ENCODE measurements at regions not wholly inside any gene's neighbourhood (a gene's known extent, or its start where the extent isn't known, plus 50 kb on each side); places are given as distances from the start of the nearest gene placed in this dataset.

DNA sequence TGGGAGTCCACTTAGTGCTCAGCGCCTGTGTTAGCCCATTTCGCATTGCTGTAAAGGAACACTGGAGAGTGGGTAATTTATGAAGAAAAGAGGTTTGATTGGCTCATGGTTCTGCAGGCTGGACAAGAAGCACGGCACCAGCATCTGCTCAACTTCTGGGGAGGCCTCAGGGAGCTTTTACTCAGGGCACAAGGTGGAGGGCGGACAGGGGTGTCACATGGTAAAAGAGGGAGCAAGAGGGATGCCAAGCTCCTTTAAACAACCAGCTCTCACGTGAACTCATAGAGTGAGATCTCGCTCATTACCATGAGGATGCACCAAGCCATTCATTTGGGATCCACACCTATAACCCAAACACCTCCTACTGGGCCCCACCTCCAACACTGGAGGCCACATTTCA, 181.4 kb upstream of the TLE3 start:
- H3K27me3 ChIP-seq: no peaks in the 10 kb centered on the region
- TF ChIP-seq, protein P1, sequence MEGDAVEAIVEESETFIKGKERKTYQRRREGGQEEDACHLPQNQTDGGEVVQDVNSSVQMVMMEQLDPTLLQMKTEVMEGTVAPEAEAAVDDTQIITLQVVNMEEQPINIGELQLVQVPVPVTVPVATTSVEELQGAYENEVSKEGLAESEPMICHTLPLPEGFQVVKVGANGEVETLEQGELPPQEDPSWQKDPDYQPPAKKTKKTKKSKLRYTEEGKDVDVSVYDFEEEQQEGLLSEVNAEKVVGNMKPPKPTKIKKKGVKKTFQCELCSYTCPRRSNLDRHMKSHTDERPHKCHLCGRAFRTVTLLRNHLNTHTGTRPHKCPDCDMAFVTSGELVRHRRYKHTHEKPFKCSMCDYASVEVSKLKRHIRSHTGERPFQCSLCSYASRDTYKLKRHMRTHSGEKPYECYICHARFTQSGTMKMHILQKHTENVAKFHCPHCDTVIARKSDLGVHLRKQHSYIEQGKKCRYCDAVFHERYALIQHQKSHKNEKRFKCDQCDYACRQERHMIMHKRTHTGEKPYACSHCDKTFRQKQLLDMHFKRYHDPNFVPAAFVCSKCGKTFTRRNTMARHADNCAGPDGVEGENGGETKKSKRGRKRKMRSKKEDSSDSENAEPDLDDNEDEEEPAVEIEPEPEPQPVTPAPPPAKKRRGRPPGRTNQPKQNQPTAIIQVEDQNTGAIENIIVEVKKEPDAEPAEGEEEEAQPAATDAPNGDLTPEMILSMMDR (IDR thresholded peaks at IDR 0.05): no peak
- TF ChIP-seq POLR2A (IDR thresholded peaks at IDR 0.05): no peak
- TF ChIP-seq EP300 (IDR thresholded peaks at IDR 0.05): no peak
- WGBS, 3 donors: 80 to 84% (median 83%) methylated on average over 6 of the region's 6 CpGs
- H3K36me3 ChIP-seq: no peaks in the 10 kb centered on the region
- H3K27ac ChIP-seq: no peak overlapping the region
- intact Hi-C loops (cut with DNase I): no loop called here
- no peak overlapping the region for H3K4me3 ChIP-seq
- no peaks in the 10 kb centered on the region for H3K9me3 ChIP-seq
- H3K4me1 ChIP-seq (ENCODE audit: insufficient read depth): no peaks in the 10 kb centered on the region
- peak in 1 of 5 donors; percentile 4 for DNase-seq

DNA sequence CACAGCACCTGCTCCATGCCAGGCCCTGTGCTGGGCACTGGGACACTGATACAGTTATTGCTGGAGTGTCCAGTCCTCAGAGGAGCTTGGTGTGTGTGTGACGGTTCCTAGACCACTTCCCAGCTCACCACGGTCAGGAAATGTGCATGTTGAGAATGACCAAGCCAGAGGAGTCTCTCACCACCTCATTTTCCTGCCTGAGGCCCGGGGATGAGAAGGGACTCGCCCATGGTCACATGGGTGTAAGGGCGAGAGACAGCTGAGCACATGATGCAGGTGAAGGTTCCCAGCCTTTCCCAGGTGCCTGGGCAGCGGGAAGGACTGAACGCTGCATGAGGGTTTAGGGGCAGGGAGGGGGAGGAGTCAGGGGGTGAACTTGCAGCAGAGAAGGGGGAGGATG, 180.9 kb upstream of the TLE3 start:
- Histone ChIP-seq H3K4me3 (no peak overlapping the region), H3K27me3 (no peaks in the 10 kb centered on the region), H3K27ac (no peak overlapping the region), H3K9me3 (no peaks in the 10 kb centered on the region), H3K4me1 (ENCODE audit: insufficient read depth) (no peaks in the 10 kb centered on the region), H3K36me3 (no peaks in the 10 kb centered on the region)
- peak in 1 of 5 donors; percentile 8 for DNase-seq
- WGBS, 3 donors: 86 to 88% (median 87%) methylated on average over 7 of the region's 7 CpGs
- intact Hi-C loops (cut with DNase I): no loop called here
- TF ChIP-seq POLR2A (IDR thresholded peaks at IDR 0.05) (no peak), EP300 (IDR thresholded peaks at IDR 0.05) (no peak)
- TF ChIP-seq, protein P1 (IDR thresholded peaks at IDR 0.05): no peak

DNA sequence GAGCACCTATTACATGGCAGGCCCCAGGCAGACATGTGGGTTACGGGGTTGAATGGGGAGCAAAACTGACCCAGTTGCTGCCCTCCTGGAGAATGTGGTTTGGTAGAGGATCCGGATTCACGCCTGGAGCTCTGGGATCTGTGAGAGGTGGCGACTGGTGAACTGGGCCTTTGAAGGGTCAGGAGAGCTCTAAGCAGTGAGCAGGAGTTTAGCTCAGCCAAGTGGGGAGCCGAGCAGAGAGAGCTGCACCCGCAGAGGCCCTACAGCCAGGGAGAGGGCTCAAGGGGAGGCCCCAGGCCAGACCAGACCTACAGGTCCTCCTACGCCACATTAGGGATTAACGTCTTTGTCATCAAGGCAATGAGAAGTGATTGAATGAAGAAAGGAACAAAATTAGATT, 179.8 kb upstream of the TLE3 start:
- H3K9me3 ChIP-seq: no peaks in the 10 kb centered on the region
- H3K4me1 ChIP-seq (ENCODE audit: insufficient read depth): no peaks in the 10 kb centered on the region
- no peaks in the 10 kb centered on the region for H3K36me3 ChIP-seq
- WGBS, 3 donors: 93 to 95% (median 95%) methylated on average over 8 of the region's 8 CpGs
- TF ChIP-seq, protein P1 (IDR thresholded peaks at IDR 0.05): no peak
- TF ChIP-seq POLR2A (IDR thresholded peaks at IDR 0.05) (no peak), EP300 (IDR thresholded peaks at IDR 0.05) (no peak)
- H3K27ac ChIP-seq: no peak overlapping the region
- H3K27me3 ChIP-seq: no peaks in the 10 kb centered on the region
- intact Hi-C loops (cut with DNase I): no loop called here
- no peak overlapping the region for H3K4me3 ChIP-seq
- peak in 1 of 5 donors; percentile 11 for DNase-seq

DNA sequence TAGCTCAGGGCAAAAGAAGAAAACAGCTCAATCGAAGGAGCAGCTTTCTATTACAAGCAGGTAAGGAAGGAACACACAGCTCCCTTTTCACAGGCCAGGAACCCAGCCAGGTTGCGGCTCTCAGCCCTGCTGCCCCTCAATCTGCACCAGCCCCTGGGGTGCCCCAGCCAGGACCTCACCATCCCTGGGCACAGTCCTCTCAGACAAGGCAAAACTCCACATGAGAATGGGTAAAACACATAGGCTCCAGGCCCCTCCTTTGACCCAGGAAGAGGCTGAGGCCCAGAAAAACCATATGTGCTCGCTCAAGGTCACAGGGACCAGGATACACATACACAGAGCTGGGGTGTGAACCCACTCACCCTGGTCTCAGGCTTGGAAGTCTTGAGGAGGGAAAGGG, 178.7 kb upstream of the TLE3 start:
- Histone ChIP-seq H3K4me3 (no peak overlapping the region), H3K4me1 (ENCODE audit: insufficient read depth) (no peaks in the 10 kb centered on the region), H3K27ac (no peak overlapping the region), H3K36me3 (no peaks in the 10 kb centered on the region), H3K27me3 (no peaks in the 10 kb centered on the region), H3K9me3 (no peaks in the 10 kb centered on the region)
- no peak for TF ChIP-seq POLR2A (IDR thresholded peaks at IDR 0.05)
- TF ChIP-seq EP300 (IDR thresholded peaks at IDR 0.05): no peak
- TF ChIP-seq, protein P1 (IDR thresholded peaks at IDR 0.05): no peak
- whole genome bisulfite sequencing, 3 donors: 87 to 97% (median 91%) methylated on average over 3 of the region's 3 CpGs
- peak in 1 of 5 donors; percentile 5 for DNase-seq
- intact Hi-C loops (cut with DNase I): no loop called here
